ENCODE measurements at regions not wholly inside any gene's neighbourhood (a gene's known extent, or its start where the extent isn't known, plus 50 kb on each side); places are given as distances from the start of the nearest gene placed in this dataset.
"Not testable (repeated sequence)": the region's sequence is repeated elsewhere in the genome, so short reads cannot be mapped to it uniquely, and the experiment has no call there.

DNA sequence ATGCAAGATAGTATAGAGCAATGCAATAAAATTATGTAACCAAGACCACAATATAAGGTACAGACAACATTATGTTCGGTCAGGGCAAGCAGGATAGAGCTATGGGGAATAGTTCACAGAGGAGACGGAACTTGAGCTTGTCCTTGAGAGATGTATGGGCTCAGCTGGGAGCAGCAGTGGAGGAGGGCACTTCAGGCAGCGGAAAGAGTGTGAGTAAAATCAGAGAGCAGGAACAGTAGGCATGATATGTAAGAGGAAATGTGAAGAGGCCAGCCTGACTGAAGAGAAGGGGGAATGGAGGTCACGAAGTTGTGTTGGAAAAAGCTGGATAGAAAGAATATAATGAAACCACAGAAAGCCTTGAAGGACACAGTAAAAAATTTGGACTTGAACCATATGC is 217.2 kb upstream of the NOCT start:
- DNase-seq (ENCODE audit: low read depth) = no peak

DNA sequence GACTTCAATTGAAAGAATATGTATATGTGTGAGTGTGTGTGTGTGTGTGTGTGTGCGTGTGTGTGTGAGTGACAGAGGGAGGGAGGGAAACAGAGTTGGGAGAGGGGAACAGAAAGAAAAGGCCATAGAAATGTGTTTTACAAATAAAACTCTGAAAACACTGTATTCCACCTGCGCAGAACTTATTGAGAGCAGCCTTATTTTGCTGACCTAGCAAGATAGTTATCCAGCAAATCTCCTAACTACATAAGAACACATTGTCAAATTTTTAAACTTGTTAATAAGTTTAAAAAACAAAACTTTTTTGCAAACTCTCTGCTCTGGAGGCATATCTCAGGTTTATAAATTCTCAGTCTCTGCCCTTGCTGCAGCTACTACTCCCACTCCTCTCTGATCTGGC is 217.9 kb upstream of the NOCT start:
- DNase-seq (ENCODE audit: low read depth) = no peak

DNA sequence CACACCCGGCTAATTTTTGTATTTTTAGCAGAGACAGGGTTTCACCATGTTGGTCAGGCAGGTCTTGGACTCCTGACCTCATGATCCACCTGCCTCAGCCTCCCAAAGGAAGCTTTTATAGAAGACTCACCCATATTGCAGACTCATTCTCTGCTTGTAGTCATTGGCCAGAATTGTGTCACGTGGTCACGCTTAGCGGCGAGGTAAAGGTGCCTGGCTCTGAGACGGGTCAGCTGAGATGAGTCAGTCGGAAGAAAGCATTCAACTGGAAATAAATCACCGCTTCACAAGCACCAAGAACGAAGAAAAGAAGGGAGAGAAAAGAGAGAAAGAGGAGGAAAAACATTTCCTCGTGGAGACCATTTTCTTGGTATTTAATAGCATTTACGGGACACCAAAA is 218.8 kb upstream of the NOCT start:
- DNase-seq (ENCODE audit: low read depth) = no peak

DNA sequence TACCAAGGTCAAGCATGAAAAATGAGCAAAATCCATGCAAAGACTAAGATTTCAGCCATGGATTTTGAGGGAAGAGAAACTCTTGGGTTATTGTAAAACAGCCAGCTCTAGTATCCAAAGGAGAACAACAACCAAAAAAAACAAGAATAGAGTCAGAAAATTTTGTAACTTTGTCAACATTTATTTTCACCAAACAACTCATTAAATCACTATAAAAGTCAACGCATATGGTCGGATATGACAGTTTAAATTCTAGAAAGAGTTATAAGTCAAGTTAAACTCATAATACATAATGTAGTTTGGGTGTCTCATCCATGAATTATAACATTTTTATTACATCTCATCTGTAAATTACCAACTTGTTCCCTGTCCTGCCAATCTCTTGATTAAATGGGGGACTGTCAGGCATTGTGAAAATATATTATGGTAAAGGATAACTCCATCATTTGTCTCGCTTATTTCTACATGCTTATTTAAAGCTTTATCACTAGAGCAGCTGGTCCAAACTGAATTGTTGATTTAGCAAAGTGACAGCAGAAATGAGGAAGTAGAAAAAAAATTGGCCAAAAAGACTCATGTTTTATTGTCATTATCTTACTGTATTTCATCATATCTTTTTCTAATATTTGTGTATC is 224.8 kb upstream of the NOCT start:
- DNase-seq (ENCODE audit: low read depth) = no peak

DNA sequence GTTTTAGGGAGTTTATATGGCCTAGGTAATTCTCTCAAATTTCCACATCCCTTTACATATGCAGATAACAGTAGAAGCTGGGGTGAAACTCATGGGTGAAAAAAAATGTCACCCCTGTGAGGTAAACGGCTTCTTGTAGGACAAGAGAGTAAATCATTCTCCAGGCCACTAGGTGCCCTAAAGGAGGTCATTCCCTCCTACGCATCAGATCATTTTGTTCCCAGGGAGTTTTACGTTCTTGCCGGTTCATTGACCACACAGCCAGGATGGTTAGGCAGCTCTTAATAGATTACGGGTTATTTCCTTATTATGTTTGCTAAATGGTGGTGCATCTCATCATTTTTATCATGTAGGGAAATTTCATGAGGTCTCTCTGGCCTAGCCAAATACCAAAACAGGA is 225.8 kb upstream of the NOCT start:
- DNase-seq (ENCODE audit: low read depth) = no peak

DNA sequence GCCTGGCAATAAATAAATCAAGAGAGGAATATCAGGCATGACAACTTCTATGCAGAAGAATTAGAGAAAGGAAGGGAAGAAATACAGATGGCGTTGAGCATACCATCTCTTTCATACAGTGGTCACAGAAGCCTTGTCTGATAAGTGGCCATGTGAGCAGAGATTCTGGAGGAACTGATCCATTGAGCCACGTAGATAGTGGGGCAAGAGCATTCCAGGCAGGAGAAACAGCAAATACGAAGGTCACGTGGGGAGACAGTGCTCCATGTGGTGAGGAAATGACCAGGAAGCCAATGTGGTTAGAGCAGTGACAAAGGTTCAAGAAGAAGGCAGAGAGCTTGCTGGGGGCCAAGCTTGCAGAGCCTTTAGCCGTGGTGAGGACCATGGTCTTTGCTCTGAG is 226.7 kb upstream of the NOCT start:
- DNase-seq (ENCODE audit: low read depth) = no peak

DNA sequence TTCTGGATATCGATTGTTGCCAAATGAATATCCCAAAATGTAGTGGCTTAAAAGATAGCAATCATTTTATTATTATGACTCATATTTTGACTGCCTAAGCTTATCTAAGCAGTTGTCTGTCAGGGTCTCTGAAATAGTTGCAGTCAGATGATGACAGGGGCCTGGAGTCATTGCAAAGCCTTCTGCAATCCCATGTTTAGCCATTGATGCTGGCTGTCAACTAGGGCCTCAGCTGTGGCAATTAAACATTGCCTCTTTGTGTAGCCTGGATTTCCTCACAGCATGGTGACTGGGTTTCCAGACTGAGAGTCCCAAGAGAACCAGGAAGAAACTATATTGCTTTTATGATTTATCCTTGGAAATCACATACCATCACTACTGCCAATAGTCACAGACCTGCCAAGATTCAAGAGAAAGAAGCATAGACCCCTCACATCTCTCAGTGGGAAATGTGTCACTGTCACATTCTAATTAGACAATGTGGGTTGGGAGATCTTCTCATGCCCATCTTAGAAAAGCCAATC is 227.3 kb upstream of the NOCT start:
- no peak for DNase-seq (ENCODE audit: low read depth)

DNA sequence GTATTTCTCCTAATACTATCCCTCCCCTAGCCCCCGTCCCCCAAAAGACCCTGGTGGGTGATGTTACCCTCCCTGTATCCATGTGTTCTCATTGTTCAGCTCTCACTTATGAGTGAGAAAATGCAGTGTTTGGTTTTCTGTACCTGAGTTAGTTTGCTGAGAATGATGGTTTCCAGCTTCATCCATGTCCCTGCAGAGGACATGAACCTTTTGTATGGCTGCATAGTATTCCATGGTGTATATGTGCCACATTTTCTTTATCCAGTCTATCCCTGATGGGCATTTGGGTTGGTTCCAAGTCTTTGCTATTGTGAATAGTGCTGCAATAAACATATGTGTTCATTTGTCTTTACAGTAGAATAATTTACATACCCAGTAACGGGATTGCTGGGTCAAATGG is 235.8 kb upstream of the NOCT start:
- DNase-seq (ENCODE audit: low read depth) = not testable (repeated sequence)

DNA sequence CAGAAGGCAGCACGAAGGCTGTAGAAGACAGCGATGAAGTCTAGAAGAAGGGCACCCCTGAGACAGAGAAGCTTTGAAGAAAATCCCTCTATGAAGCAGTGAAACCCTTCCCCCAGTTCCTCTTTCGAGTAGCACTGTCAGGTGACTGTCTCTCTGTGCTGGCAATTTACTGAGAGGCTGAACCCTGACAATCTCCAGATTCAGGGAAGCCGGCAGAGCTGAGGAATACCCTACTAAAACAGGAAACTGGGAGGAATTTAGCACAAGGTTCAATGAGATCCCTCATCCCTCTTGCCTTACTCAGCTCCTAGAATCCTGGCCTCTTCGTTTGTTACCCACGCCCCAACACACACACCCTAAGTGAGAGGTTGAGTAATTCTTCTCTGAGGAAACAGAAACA is 239.7 kb upstream of the NOCT start:
- no peak for DNase-seq (ENCODE audit: low read depth)

DNA sequence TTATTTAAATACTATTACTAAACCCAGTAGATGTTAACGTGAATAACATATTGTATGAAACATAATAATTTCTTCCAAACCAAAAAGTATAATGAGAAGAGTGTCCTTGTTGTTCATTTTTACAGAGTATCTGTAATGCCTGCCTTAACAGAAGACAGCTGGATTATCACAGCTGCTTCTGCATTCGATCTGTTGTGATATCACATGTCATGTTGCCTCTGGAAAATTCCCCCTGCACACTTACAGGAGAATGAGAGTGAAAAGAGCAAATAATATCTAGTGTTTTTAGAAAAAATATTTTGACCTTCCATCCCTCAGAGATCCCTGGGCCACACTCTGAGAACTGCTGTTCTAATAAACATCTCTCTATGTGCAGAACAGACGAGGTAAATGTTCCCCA is 240.1 kb upstream of the NOCT start:
- no peak for DNase-seq (ENCODE audit: low read depth)

DNA sequence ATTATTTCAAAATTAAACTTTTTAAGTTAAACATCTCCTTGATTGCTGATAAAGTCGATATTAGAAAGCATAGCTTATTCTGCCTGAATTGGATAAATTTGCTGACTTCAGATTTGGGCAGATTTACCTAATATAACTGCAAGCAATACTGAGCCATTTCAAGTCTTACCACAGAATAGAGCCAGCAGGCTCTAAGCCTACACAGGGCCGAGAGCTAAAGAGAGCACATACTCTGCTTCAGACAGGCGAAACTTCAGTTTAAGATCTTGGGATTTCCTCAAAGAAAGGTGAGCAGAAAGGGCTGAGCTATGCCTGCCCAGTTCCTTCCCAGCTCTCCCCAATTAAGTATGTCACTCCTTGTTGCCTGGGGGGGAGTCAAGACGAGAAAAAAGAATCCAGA is 240.6 kb upstream of the NOCT start:
- DNase-seq (ENCODE audit: low read depth) = no peak

DNA sequence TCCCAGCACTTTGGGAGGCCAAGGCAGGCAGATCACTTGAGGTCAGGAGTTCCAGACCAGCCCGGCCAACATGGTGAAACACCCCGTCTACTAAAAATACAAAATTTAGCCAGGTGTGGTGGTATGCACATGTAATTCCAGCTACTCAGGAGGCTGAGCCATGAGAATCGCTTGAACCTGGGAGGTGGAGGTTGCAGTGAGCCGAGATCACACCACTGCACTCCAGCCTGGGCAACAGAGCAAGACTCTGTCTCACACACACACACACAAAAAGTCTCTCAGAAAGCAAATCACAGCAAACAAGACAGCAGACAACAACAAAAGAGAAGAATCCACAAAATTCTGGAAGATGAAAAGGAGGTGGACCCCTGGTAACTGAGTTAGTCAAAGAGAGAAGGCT is 241.5 kb upstream of the NOCT start:
- DNase-seq (ENCODE audit: low read depth) = not testable (repeated sequence)

DNA sequence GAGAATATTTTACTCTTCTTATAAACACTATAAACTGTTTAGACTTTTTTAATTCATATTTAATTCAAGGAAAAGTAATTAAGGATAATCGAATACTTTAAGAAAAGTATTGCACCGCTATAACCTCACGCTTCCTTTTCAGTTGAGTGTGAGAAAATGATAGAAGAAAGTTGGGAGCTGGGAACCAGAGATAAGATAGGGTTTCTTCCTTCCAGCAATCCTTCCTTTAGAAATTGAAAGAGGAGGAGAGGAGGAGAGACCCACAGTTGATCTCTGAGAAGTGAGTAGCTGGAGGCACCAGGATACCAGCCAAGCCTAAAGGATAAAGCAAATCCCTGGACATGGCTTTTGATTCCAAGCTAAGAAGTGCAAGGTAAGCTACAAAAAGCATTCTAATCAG is 242.3 kb upstream of the NOCT start:
- DNase-seq (ENCODE audit: low read depth) = no peak

DNA sequence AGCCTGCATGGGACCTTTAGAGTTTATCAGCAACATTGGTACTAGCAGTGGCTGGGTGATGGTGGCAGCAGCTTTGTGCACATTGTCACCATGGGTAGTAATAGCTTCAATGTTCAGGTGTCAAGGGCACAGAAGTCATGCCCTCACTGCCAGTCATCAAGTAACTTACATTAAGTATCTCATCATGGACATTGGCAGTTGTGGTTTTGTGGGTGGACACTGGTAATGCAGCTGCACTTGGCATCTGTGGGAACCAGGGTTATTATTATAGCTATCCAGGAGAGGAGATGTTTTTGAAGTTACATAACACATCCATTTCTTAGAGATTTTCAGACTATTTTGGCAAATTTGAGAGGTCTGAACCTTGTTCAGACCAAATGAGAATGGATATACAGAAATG is 243.2 kb upstream of the NOCT start:
- DNase-seq (ENCODE audit: low read depth) = no peak

DNA sequence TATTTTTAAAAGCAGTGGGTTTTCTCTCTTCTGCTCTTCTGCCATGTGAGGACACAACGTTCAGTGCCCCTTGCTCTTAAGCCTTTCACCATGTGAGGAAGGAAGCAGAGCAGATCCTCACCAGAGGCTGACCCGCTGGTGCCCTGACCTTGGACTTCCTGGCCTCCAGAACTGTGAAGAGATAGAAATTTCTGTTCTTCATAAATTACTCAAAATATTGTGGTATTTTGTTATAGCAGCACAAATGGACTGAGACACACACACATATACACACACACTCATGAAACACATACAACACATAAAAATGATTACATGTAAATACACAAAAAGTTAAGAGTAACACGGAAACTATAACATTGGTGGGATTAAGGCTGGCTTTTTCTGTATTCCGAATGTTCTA is 244.8 kb upstream of the NOCT start:
- no peak for DNase-seq (ENCODE audit: low read depth)

DNA sequence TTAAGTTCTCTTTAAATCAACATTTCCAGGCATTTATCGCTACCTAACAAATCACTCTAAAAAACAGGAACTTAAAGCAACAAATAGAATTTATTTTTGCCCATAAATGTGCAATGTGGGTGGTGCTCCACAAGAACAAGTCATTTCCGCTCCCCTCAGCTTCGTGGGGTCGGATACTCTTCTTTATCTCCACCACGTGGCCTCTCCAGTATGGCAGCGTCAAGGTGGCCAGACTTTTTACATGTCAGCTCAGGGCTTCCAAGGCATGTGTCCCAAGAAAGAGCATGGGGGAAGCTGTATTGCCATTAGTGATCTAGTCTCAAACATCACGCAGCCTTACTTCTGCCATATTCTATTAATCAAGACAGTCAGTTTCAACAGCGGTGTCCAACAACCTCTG is 249.2 kb upstream of the NOCT start:
- no peak for DNase-seq (ENCODE audit: low read depth)

DNA sequence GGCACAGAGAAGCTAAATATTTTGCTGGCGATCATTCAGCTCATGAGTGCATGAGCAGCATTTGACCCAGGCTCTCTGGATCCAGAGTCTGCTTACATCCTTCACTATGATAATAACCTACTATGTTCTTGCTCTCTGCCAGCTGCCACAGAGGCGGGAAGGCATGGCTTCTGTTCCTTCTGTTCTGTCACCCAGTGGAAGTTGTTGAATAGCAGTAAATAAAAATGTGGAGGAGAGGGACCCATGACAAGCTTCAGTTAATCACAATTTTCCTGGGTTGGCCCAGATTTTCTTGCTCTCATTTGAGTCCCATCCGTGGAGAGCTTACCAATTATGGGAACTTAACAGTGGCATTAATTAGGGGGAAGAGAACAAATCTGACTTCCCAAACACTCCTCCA is 250.1 kb upstream of the NOCT start:
- no peak for DNase-seq (ENCODE audit: low read depth)

DNA sequence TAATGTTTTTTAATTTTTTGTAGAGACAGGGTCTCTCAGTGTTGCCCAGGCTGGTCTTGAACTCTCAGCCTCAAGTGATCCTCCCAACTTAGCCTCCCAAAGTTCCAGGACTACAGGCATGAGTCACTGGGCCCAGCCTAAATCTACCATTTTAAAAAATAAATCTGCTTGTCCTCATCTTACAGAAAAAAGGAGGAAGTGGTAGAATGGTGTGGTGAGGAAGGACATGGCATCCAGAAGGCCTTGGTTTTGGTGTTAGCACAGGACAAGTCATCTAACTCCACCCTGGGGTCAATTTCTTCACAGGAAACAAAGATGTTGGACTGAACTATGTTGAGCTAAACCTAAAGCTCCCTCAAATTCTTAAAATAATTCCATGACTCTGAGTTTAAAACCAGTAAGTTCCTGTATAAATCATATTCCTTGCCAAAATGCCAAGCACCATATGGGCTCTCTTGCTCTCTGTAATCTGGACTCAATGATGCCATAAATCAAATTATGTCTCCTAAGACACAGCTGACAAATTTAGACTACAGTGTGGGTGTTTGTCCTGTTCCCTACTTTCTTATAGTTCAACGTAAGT is 253.9 kb upstream of the NOCT start:
- DNase-seq (ENCODE audit: low read depth) = no peak

DNA sequence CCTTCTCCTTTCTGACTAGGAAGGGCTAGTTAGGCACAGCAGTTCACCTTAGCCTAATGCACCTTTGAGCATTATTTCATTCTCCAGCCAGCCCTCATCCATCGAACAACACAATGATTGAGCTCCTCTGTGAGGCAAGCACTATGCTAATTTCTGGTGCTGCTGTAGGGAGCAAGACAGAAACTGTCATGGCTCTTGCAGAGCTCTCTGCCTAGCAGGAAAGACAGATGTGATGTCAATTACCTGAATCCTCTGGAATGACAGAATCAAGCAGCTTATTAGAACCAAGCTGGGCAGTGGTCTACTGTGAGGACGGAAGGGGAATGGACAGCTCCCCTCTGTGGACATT is 256.1 kb upstream of the NOCT start:
- DNase-seq (ENCODE audit: low read depth) = no peak

DNA sequence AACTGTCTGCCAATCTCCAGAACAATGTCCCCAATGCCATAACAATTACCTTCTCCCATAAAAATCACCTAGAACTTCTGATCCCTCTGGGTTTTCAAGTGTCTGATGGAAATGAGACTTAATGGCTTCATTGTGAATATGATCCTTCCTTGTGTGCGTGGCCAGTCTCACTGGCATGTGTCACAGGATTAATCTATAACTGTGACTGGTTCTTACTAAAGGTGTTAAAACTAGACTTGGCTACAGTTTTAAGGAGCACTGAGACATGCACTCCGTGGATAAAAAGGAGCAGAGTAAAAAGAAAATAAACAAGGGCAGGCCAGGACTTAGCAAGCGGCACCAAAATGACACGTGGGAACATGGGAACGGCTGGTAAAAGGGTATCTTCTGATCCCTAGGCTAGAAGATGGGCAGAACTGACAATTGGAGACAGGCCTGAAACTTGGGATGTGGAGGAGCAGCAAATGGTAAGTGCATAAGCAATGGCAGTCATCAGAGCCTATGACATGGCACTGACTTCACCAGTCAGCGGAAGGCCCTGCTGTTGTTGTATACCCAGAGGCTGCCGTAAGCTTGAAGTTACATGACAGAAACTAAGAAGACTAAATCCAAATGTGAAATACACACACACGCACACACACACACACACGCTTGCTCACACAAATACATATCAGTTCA is 256.6 kb upstream of the NOCT start:
- DNase-seq (ENCODE audit: low read depth) = no peak

DNA sequence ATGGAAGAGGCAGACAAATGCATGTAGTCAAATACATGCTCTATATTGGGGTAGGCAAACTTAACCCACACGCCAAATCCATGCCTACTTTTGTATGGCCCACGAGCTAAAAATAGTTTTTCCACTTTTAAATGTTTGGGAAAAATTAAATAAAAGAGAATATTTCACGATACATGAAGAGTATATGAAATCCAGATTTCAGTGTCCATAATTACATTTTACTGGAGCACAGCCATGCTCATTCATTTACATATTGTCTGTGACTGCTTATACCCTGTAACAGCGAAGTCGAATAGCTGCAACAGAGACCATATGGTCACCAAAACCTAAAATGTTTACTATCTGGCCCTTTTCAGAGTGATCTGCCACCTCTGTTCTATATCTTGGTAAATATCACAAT is 257.4 kb upstream of the NOCT start:
- no peak for DNase-seq (ENCODE audit: low read depth)

DNA sequence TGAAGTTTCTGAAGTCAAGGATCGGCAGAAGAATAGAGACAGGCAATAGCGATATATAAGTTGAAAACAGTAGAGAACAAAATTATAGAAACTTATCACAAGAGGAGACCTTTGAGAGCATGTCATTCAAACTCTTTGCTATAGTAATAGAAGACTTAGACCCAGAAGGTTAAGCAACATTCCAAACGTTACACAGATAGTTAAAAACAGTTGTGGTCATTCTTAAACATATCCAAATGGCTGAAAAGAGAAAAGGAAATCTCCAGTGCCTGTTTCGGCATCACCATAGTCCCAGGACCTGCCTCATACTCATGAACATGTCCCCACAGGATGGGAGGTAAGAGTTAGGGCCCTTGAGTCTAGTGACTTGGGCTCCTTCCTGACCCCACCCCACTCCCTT is 258.1 kb upstream of the NOCT start:
- DNase-seq (ENCODE audit: low read depth) = no peak

DNA sequence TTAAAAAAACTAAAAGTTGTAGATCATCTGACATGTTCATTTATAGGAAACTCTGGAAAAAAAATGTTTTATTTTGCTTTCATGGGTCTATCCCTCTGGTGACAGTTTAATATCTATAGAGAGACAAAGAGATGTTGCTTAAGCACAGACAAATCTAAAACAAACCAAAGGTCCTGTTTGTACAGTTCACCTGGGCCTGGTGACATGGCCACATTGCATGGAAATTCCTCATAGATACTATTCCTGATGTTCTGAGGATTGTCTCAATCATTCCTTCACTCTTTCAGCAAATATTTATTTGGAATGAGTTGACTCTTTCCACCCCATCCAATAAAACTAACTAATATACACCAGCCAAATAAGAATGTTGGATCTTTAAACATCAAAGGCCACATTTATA is 259.1 kb upstream of the NOCT start:
- no peak for DNase-seq (ENCODE audit: low read depth)

DNA sequence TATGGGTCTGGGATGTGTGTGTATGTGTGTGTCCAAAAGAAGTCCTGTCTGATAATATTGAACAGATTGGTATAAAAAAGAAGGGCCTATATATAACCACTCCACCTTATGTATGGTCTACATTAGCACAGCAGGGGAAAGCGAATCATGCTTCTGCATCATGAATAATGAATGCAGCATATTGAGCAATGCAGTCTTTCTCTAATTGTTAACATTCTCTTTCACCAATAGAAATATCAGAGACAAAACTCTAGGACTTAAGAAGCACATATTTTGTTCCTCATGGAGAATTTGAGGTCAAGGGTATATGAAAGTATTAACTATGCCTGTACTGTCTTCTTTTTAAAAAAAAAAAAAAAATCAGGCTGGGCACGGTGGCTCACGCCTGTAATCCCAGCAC is 264.3 kb upstream of the NOCT start:
- no peak for DNase-seq (ENCODE audit: low read depth)
